ENCODE measurements at regions not wholly inside any gene's neighbourhood (a gene's known extent, or its start where the extent isn't known, plus 50 kb on each side); places are given as distances from the start of the nearest gene placed in this dataset.
"Not testable (repeated sequence)": the region's sequence is repeated elsewhere in the genome, so short reads cannot be mapped to it uniquely, and the experiment has no call there.

- WGBS, 2 donors, result 51 to 78% methylated on average over 3 of the region's 3 CpGs
- Histone ChIP-seq H3K27me3 (no peaks in the 10 kb centered on the region), H3K9me3 (peaks cover 0 to 7% (median 0%) of the 10 kb centered on the region in 11 donors), H3K36me3 (no peaks in the 10 kb centered on the region), H3K4me3 (no peak overlapping the region), H3K4me1 (no peaks in the 10 kb centered on the region), H3K27ac (no peak overlapping the region)
- ATAC-seq (no peak), DNase-seq (no peak)
- intact Hi-C loops (cut with DNase I), result loop anchor here in 1 of 10 donors (10.0 kb wide), 1 partner anchor 82 kb away; no protein-coding TSS in a partner anchor
- no peak for TF ChIP-seq CTCF (IDR thresholded peaks at IDR 0.05)
Observed at GRCh38 chr2:67186326-67186725, 210.8 kb upstream of the ETAA1 start.

- H3K9me3 ChIP-seq, result peaks cover 0 to 13% (median 0%) of the 10 kb centered on the region in 11 donors
- no peak overlapping the region for H3K27ac ChIP-seq
Observed at GRCh38 chr2:67186871-67187270, 210.3 kb upstream of the ETAA1 start.

GRCh38 chr2:67195327-67195726 is 201.8 kb upstream of the ETAA1 start:
- not testable (repeated sequence) for H3K36me3 ChIP-seq, ATAC-seq
- 66 to 81% methylated on average over 8 of the region's 8 CpGs for WGBS, 2 donors

More at GRCh38 chr2:67186871-67187270, 210.3 kb upstream of the ETAA1 start:
- Histone ChIP-seq H3K4me3 (no peak overlapping the region), H3K27me3 (no peaks in the 10 kb centered on the region), H3K36me3 (no peaks in the 10 kb centered on the region), H3K4me1 (no peaks in the 10 kb centered on the region)
- intact Hi-C loops (cut with DNase I), result loop anchor here in 1 of 10 donors (10.0 kb wide), 1 partner anchor 82 kb away; no protein-coding TSS in a partner anchor
- ATAC-seq (no peak), DNase-seq (no peak)
- WGBS, 2 donors, result 83 to 89% methylated on average over 4 of the region's 4 CpGs
- TF ChIP-seq CTCF (IDR thresholded peaks at IDR 0.05), result no peak

GRCh38 chr2:67201521-67201920 is 195.6 kb upstream of the ETAA1 start:
- no peaks in the 10 kb centered on the region for H3K9me3 ChIP-seq
- no peak for ATAC-seq
- H3K27ac ChIP-seq, result no peak overlapping the region
- intact Hi-C loops (cut with DNase I), result no loop called here
- no peaks in the 10 kb centered on the region for H3K36me3 ChIP-seq
- H3K4me3 ChIP-seq, result no peak overlapping the region
- no peak for TF ChIP-seq CTCF (IDR thresholded peaks at IDR 0.05)
- no peaks in the 10 kb centered on the region for H3K4me1 ChIP-seq
- WGBS, 2 donors, result 66 to 83% methylated on average over 3 of the region's 3 CpGs
- H3K27me3 ChIP-seq, result no peaks in the 10 kb centered on the region
- no peak for DNase-seq

More at GRCh38 chr2:67195327-67195726, 201.8 kb upstream of the ETAA1 start:
- H3K4me1 ChIP-seq; H3K27me3 ChIP-seq; DNase-seq; H3K4me3 ChIP-seq; intact Hi-C loops (cut with DNase I); H3K27ac ChIP-seq: not testable (repeated sequence)
- H3K9me3 ChIP-seq, result peaks cover 0 to 11% (median 0%) of the 10 kb centered on the region in 11 donors

GRCh38 chr2:67204349-67204748 is 192.8 kb upstream of the ETAA1 start:
- WGBS, 2 donors, result 93 to 94% methylated on average over 1 of the region's 1 CpG
- ATAC-seq, result no peak

More at GRCh38 chr2:67204349-67204748, 192.8 kb upstream of the ETAA1 start:
- no peak overlapping the region for H3K27ac ChIP-seq
- H3K27me3 ChIP-seq, result no peaks in the 10 kb centered on the region
- no peak for DNase-seq
- H3K9me3 ChIP-seq, result no peaks in the 10 kb centered on the region
- no peak for TF ChIP-seq CTCF (IDR thresholded peaks at IDR 0.05)
- H3K36me3 ChIP-seq, result no peaks in the 10 kb centered on the region
- intact Hi-C loops (cut with DNase I), result no loop called here
- no peak overlapping the region for H3K4me3 ChIP-seq
- H3K4me1 ChIP-seq, result no peaks in the 10 kb centered on the region
